Activated effector memory CD4-positive, alpha-beta T cell treated with Interleukin-2 at 50 U/mL for 16 hours (primary cell): ENCODE measurements at regions not wholly inside any gene's neighbourhood (a gene's known extent, or its start where the extent isn't known, plus 50 kb on each side); places are given as distances from the start of the nearest gene placed in this dataset.
"Not testable (repeated sequence)": the region's sequence is repeated elsewhere in the genome, so short reads cannot be mapped to it uniquely, and the experiment has no call there.

ENCODE experiments used
- DNase-seq: peaks from one replicate; pipeline ENCODE4 v3.0.0-alpha.2; 2020

GRCh38 chr1:187038784-187039183 is 210.0 kb downstream of the PLA2G4A start:
- no peak for DNase-seq

GRCh38 chr1:187041104-187041503 is 212.4 kb downstream of the PLA2G4A start:
- no peak for DNase-seq

GRCh38 chr1:187042538-187042937 is 213.8 kb downstream of the PLA2G4A start:
- DNase-seq = no peak

- DNase-seq = not testable (repeated sequence)
Observed at GRCh38 chr1:187043433-187043832, 214.7 kb downstream of the PLA2G4A start.

GRCh38 chr1:187044411-187044810 is 215.7 kb downstream of the PLA2G4A start:
- no peak for DNase-seq

GRCh38 chr1:187045371-187045770 is 216.6 kb downstream of the PLA2G4A start:
- no peak for DNase-seq

- DNase-seq = no peak
Observed at GRCh38 chr1:187046293-187046692, 217.5 kb downstream of the PLA2G4A start.

- no peak for DNase-seq
Observed at GRCh38 chr1:187047298-187047697, 218.5 kb downstream of the PLA2G4A start.

GRCh38 chr1:187051618-187052232 is 223.0 kb downstream of the PLA2G4A start:
- DNase-seq = no peak

GRCh38 chr1:187053876-187054275 is 225.1 kb downstream of the PLA2G4A start:
- DNase-seq = no peak

- DNase-seq = no peak
Observed at GRCh38 chr1:187054862-187055757, 226.4 kb downstream of the PLA2G4A start.

GRCh38 chr1:187063271-187063670 is 234.5 kb downstream of the PLA2G4A start:
- no peak for DNase-seq

- no peak for DNase-seq
Observed at GRCh38 chr1:187067160-187067559, 238.4 kb downstream of the PLA2G4A start.

GRCh38 chr1:187070076-187070475 is 241.3 kb downstream of the PLA2G4A start:
- no peak for DNase-seq

GRCh38 chr1:187072262-187073034 is 243.7 kb downstream of the PLA2G4A start:
- DNase-seq = peak; percentile 1

GRCh38 chr1:187073035-187073560 is 244.3 kb downstream of the PLA2G4A start:
- peak; percentile 7 for DNase-seq

- not testable (repeated sequence) for DNase-seq
Observed at GRCh38 chr1:187073634-187074245, 245.0 kb downstream of the PLA2G4A start.

- DNase-seq = no peak
Observed at GRCh38 chr1:187074445-187075048, 245.8 kb downstream of the PLA2G4A start.

- DNase-seq = no peak
Observed at GRCh38 chr1:187076922-187077321, 248.2 kb downstream of the PLA2G4A start.

- DNase-seq = no peak
Observed at GRCh38 chr1:187078321-187078720, 249.6 kb downstream of the PLA2G4A start.

GRCh38 chr1:187078916-187079315 is 250.2 kb downstream of the PLA2G4A start:
- DNase-seq = no peak

GRCh38 chr1:187079330-187079729 is 250.6 kb downstream of the PLA2G4A start:
- no peak for DNase-seq
